ENCODE measurements at regions not wholly inside any gene's neighbourhood (a gene's known extent, or its start where the extent isn't known, plus 50 kb on each side); places are given as distances from the start of the nearest gene placed in this dataset.

- H3K4me3 ChIP-seq (ENCODE audit: low read depth, low read length): no peak overlapping the region
- no peak overlapping the region for H3K4me3 Mint-ChIP-seq
- no peaks in the 10 kb centered on the region for H3K4me1 ChIP-seq (ENCODE audit: control insufficient read depth, insufficient read depth, low read length, poor library complexity, severe bottlenecking)
- no peaks in the 10 kb centered on the region for H3K4me1 Mint-ChIP-seq
- H3K27ac Mint-ChIP-seq: no peak overlapping the region
- H3K36me3 ChIP-seq (ENCODE audit: control insufficient read depth, insufficient read depth, low read length): no peaks in the 10 kb centered on the region
- no peak overlapping the region for H3K27ac ChIP-seq (ENCODE audit: insufficient read depth, low read length, poor library complexity, severe bottlenecking)
- no peaks in the 10 kb centered on the region for H3K27me3 ChIP-seq (ENCODE audit: control insufficient read depth, insufficient read depth, low read length)
- H3K27me3 Mint-ChIP-seq: no peaks in the 10 kb centered on the region
- peaks cover 2 to 17% (median 6%) of the 10 kb centered on the region in 7 donors for H3K9me3 Mint-ChIP-seq
- no peaks in the 10 kb centered on the region for H3K36me3 Mint-ChIP-seq
- H3K9me3 ChIP-seq (ENCODE audit: control insufficient read depth in 2 of 2, low read length in 2 of 2): peaks cover 0 to 3% of the 10 kb centered on the region in 2 experiments
- ATAC-seq (ENCODE audit: low read depth in 2 of 2) (no peak), DNase-seq (no peak)
Measured at GRCh38 chr11:25769287-25769686, 562.6 kb upstream of the ANO3 start.

DNA sequence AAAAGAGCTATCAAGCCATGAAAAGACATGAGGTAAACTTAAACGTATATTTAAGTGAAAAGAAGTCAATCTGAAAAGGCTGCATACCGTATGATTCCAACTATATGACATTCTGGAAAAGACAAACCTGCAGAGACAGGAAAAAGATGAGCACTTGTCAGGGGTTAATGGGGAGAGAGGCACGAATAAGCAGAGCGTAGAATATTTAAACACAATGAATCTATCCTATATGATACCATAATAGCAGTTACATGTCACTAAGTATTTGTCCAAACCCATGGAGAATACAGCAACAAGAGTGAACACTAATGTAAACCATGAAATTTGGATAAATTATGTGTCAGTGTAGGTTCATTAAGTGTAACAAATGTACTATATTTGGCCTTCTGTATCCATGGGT, 560.3 kb upstream of the ANO3 start:
- Mint-ChIP-seq H3K9me3 (peaks cover 2 to 17% (median 8%) of the 10 kb centered on the region in 7 donors), H3K4me3 (no peak overlapping the region), H3K36me3 (no peaks in the 10 kb centered on the region), H3K27ac (no peak overlapping the region), H3K27me3 (no peaks in the 10 kb centered on the region), H3K4me1 (no peaks in the 10 kb centered on the region)
- H3K36me3 ChIP-seq (ENCODE audit: control insufficient read depth, insufficient read depth, low read length): no peaks in the 10 kb centered on the region
- peaks cover 0 to 3% of the 10 kb centered on the region in 2 experiments for H3K9me3 ChIP-seq (ENCODE audit: control insufficient read depth in 2 of 2, low read length in 2 of 2)
- no peaks in the 10 kb centered on the region for H3K27me3 ChIP-seq (ENCODE audit: control insufficient read depth, insufficient read depth, low read length)
- no peak overlapping the region for H3K4me3 ChIP-seq (ENCODE audit: low read depth, low read length)
- ATAC-seq (ENCODE audit: low read depth in 2 of 2): no peak
- H3K4me1 ChIP-seq (ENCODE audit: control insufficient read depth, insufficient read depth, low read length, poor library complexity, severe bottlenecking): no peaks in the 10 kb centered on the region
- no peak for DNase-seq
- no peak overlapping the region for H3K27ac ChIP-seq (ENCODE audit: insufficient read depth, low read length, poor library complexity, severe bottlenecking)

DNA sequence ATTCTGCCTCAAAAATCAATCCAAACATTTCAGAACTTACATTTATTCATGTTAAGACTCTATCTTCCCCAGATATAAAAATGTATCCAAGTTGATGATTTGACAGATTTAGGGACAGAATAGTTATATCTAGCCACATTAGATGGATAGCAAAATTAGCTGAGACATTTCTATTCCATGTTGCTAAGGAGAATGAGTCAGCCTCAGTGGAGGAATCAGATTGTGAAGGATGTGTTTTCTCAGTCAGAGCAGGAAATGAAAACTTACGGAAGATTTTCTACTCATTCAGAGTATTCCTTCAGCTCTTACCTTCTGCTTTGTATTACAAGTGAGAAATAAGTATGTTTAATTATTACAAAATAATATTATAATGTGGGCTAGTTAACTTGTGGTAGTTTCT, 556.3 kb upstream of the ANO3 start:
- H3K36me3 ChIP-seq (ENCODE audit: control insufficient read depth, insufficient read depth, low read length): no peaks in the 10 kb centered on the region
- no peak overlapping the region for H3K4me3 ChIP-seq (ENCODE audit: low read depth, low read length)
- Mint-ChIP-seq H3K36me3 (no peaks in the 10 kb centered on the region), H3K27me3 (no peaks in the 10 kb centered on the region), H3K27ac (no peak overlapping the region), H3K4me1 (no peaks in the 10 kb centered on the region), H3K4me3 (no peak overlapping the region), H3K9me3 (peaks cover 1 to 9% (median 6%) of the 10 kb centered on the region in 7 donors)
- no peak for ATAC-seq (ENCODE audit: low read depth in 2 of 2)
- H3K9me3 ChIP-seq (ENCODE audit: control insufficient read depth in 2 of 2, low read length in 2 of 2): peaks cover 3 to 4% of the 10 kb centered on the region in 2 experiments
- no peak for DNase-seq
- no peak overlapping the region for H3K27ac ChIP-seq (ENCODE audit: insufficient read depth, low read length, poor library complexity, severe bottlenecking)
- H3K27me3 ChIP-seq (ENCODE audit: control insufficient read depth, insufficient read depth, low read length): no peaks in the 10 kb centered on the region
- no peaks in the 10 kb centered on the region for H3K4me1 ChIP-seq (ENCODE audit: control insufficient read depth, insufficient read depth, low read length, poor library complexity, severe bottlenecking)

GRCh38 chr11:25776238-25776637, 555.7 kb upstream of the ANO3 start:
- H3K27ac Mint-ChIP-seq: no peak overlapping the region

DNA sequence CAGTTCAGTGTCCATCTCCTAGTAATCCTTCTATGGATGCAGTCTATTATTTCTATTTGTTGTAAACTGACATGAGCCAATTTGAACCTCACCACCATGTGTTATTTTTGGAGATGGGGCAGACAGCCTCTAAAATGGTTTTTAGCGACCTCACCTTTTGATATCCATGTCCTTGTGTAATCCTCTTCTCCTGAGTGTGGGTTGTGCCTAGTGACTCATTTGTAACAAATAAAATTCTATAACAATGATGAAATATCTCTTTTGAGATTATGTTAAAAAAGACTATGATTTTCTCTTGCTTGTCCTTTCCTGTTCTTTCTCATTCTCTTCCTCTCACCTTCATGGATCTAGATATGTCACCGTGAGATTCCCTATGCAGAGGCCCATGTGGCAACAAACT, 554.6 kb upstream of the ANO3 start:
- no peak for DNase-seq
- no peak for ATAC-seq (ENCODE audit: low read depth in 2 of 2)
- H3K4me1 Mint-ChIP-seq: no peaks in the 10 kb centered on the region
- no peaks in the 10 kb centered on the region for H3K27me3 Mint-ChIP-seq
- Histone ChIP-seq H3K27ac (ENCODE audit: insufficient read depth, low read length, poor library complexity, severe bottlenecking) (no peak overlapping the region), H3K9me3 (ENCODE audit: control insufficient read depth in 2 of 2, low read length in 2 of 2) (peaks cover 3 to 16% of the 10 kb centered on the region in 2 experiments), H3K36me3 (ENCODE audit: control insufficient read depth, insufficient read depth, low read length) (no peaks in the 10 kb centered on the region), H3K4me3 (ENCODE audit: low read depth, low read length) (no peak overlapping the region), H3K27me3 (ENCODE audit: control insufficient read depth, insufficient read depth, low read length) (no peaks in the 10 kb centered on the region), H3K4me1 (ENCODE audit: control insufficient read depth, insufficient read depth, low read length, poor library complexity, severe bottlenecking) (no peaks in the 10 kb centered on the region)
- H3K27ac Mint-ChIP-seq: no peak overlapping the region
- no peak overlapping the region for H3K4me3 Mint-ChIP-seq
- H3K9me3 Mint-ChIP-seq: peaks cover 0 to 11% (median 5%) of the 10 kb centered on the region in 7 donors
- H3K36me3 Mint-ChIP-seq: no peaks in the 10 kb centered on the region

More at GRCh38 chr11:25776238-25776637, 555.7 kb upstream of the ANO3 start:
- H3K4me1 ChIP-seq (ENCODE audit: control insufficient read depth, insufficient read depth, low read length, poor library complexity, severe bottlenecking): no peaks in the 10 kb centered on the region
- H3K27me3 Mint-ChIP-seq: no peaks in the 10 kb centered on the region
- H3K36me3 ChIP-seq (ENCODE audit: control insufficient read depth, insufficient read depth, low read length): no peaks in the 10 kb centered on the region
- DNase-seq (no peak), ATAC-seq (ENCODE audit: low read depth in 2 of 2) (no peak)
- no peaks in the 10 kb centered on the region for H3K4me1 Mint-ChIP-seq
- H3K4me3 Mint-ChIP-seq: no peak overlapping the region
- no peak overlapping the region for H3K27ac ChIP-seq (ENCODE audit: insufficient read depth, low read length, poor library complexity, severe bottlenecking)
- no peaks in the 10 kb centered on the region for H3K36me3 Mint-ChIP-seq
- no peaks in the 10 kb centered on the region for H3K27me3 ChIP-seq (ENCODE audit: control insufficient read depth, insufficient read depth, low read length)
- H3K9me3 Mint-ChIP-seq: peaks cover 1 to 4% (median 2%) of the 10 kb centered on the region in 7 donors
- no peak overlapping the region for H3K4me3 ChIP-seq (ENCODE audit: low read depth, low read length)
- H3K9me3 ChIP-seq (ENCODE audit: control insufficient read depth in 2 of 2, low read length in 2 of 2): peaks cover 3 to 9% of the 10 kb centered on the region in 2 experiments

GRCh38 chr11:25779033-25779432, 552.9 kb upstream of the ANO3 start:
- DNase-seq: no peak

DNA sequence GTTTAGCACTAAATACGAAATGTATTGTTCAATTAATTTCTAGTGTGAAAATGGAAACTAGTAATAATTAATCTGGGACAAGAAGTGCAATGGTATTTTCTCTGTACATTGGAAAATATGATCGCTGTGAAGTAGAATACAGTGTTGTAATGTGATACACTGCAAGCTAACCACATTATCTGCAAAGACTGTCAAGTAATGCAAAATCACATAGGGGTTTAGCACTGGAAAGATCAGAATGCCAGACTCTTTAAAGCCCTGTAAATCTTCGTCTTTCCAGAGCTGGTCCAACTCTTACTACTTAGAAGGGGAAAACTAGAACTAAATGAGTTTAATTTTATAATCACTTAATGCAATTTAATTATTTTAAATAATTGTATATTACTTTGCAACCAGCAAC, 544.5 kb upstream of the ANO3 start:
- H3K9me3 Mint-ChIP-seq: peaks cover 5 to 33% (median 9%) of the 10 kb centered on the region in 7 donors
- H3K36me3 Mint-ChIP-seq: no peaks in the 10 kb centered on the region
- H3K27ac Mint-ChIP-seq: no peak overlapping the region
- Histone ChIP-seq H3K4me1 (ENCODE audit: control insufficient read depth, insufficient read depth, low read length, poor library complexity, severe bottlenecking) (no peaks in the 10 kb centered on the region), H3K27me3 (ENCODE audit: control insufficient read depth, insufficient read depth, low read length) (no peaks in the 10 kb centered on the region), H3K27ac (ENCODE audit: insufficient read depth, low read length, poor library complexity, severe bottlenecking) (no peak overlapping the region), H3K4me3 (ENCODE audit: low read depth, low read length) (no peak overlapping the region), H3K9me3 (ENCODE audit: control insufficient read depth in 2 of 2, low read length in 2 of 2) (peaks cover 2 to 3% of the 10 kb centered on the region in 2 experiments), H3K36me3 (ENCODE audit: control insufficient read depth, insufficient read depth, low read length) (no peaks in the 10 kb centered on the region)
- DNase-seq (no peak), ATAC-seq (ENCODE audit: low read depth in 2 of 2) (no peak)
- no peaks in the 10 kb centered on the region for H3K27me3 Mint-ChIP-seq
- no peaks in the 10 kb centered on the region for H3K4me1 Mint-ChIP-seq
- no peak overlapping the region for H3K4me3 Mint-ChIP-seq

More at GRCh38 chr11:25779033-25779432, 552.9 kb upstream of the ANO3 start:
- no peaks in the 10 kb centered on the region for H3K4me1 Mint-ChIP-seq
- H3K9me3 Mint-ChIP-seq: peaks cover 0 to 16% (median 8%) of the 10 kb centered on the region in 7 donors
- H3K36me3 Mint-ChIP-seq: no peaks in the 10 kb centered on the region
- no peaks in the 10 kb centered on the region for H3K27me3 Mint-ChIP-seq
- Histone ChIP-seq H3K27ac (ENCODE audit: insufficient read depth, low read length, poor library complexity, severe bottlenecking) (no peak overlapping the region), H3K9me3 (ENCODE audit: control insufficient read depth in 2 of 2, low read length in 2 of 2) (peaks cover 0 to 20% of the 10 kb centered on the region in 2 experiments), H3K36me3 (ENCODE audit: control insufficient read depth, insufficient read depth, low read length) (no peaks in the 10 kb centered on the region), H3K4me1 (ENCODE audit: control insufficient read depth, insufficient read depth, low read length, poor library complexity, severe bottlenecking) (no peaks in the 10 kb centered on the region), H3K27me3 (ENCODE audit: control insufficient read depth, insufficient read depth, low read length) (no peaks in the 10 kb centered on the region), H3K4me3 (ENCODE audit: low read depth, low read length) (no peak overlapping the region)
- no peak overlapping the region for H3K27ac Mint-ChIP-seq
- H3K4me3 Mint-ChIP-seq: no peak overlapping the region
- ATAC-seq (ENCODE audit: low read depth in 2 of 2): no peak

- Histone ChIP-seq H3K27ac (ENCODE audit: insufficient read depth, low read length, poor library complexity, severe bottlenecking) (no peak overlapping the region), H3K4me3 (ENCODE audit: low read depth, low read length) (no peak overlapping the region), H3K4me1 (ENCODE audit: control insufficient read depth, insufficient read depth, low read length, poor library complexity, severe bottlenecking) (no peaks in the 10 kb centered on the region), H3K27me3 (ENCODE audit: control insufficient read depth, insufficient read depth, low read length) (no peaks in the 10 kb centered on the region), H3K36me3 (ENCODE audit: control insufficient read depth, insufficient read depth, low read length) (no peaks in the 10 kb centered on the region), H3K9me3 (ENCODE audit: control insufficient read depth in 2 of 2, low read length in 2 of 2) (peaks cover 2 to 13% of the 10 kb centered on the region in 2 experiments)
- ATAC-seq (ENCODE audit: low read depth in 2 of 2): no peak
- Mint-ChIP-seq H3K27me3 (no peaks in the 10 kb centered on the region), H3K27ac (no peak overlapping the region), H3K9me3 (peaks cover 2 to 24% (median 6%) of the 10 kb centered on the region in 7 donors), H3K4me3 (no peak overlapping the region), H3K4me1 (no peaks in the 10 kb centered on the region), H3K36me3 (no peaks in the 10 kb centered on the region)
- no peak for DNase-seq
Measured at GRCh38 chr11:25790396-25790795, 541.5 kb upstream of the ANO3 start.

Data from CD4-positive, CD25-positive, alpha-beta regulatory T cell (primary cell).